K562 (cell line): ENCODE measurements at regions not wholly inside any gene's neighbourhood (a gene's known extent, or its start where the extent isn't known, plus 50 kb on each side); places are given as distances from the start of the nearest gene placed in this dataset.

Experiments used
- CAMTA2 ChIP-seq: fragments of 250-450 bp; sonication (Bioruptor Pico); conservative IDR thresholded peaks from 2 replicates; pipeline ENCODE4 v1.5.1; 2022
- CBX1 ChIP-seq: sonication (generic); IDR thresholded peaks from 2 replicates; pipeline ENCODE4 v1.6.1; 2016; ENCODE audit warnings: antibody characterized with exemption, low read depth, mild to moderate bottlenecking
- GTF2F1 ChIP-seq: IDR thresholded peaks from 2 replicates; pipeline ENCODE4 v1.6.1; 2011; ENCODE audit warnings: low read depth, low read length, improper control_type of control experiment
- MAZ ChIP-seq, 2 experiments: fragments of 450-650 bp in 1 of 2; sonication (generic) in 1 of 2; formaldehyde crosslinking; IDR thresholded peaks in 1 of 2; conservative IDR thresholded peaks in 1 of 2; 2 replicates each; pipeline versions ENCODE4 v1.4.0 to v1.5.0; 2020; ENCODE audit warnings: mild to moderate bottlenecking in 1 of 2, missing genetic modification reagents in 1 of 2
- NCOA6 ChIP-seq: fragments of 450-650 bp; IDR thresholded peaks from 2 replicates; pipeline ENCODE4 v1.6.1; 2017; ENCODE audit warnings: mild to moderate bottlenecking
- POU5F1 ChIP-seq: fragments of 150-350 bp; IDR thresholded peaks from 2 replicates; pipeline ENCODE4 v1.6.1; 2014; ENCODE audit warnings: borderline replicate concordance, low read length, low read depth, mild to moderate bottlenecking; ENCODE audit not compliant: partially characterized antibody
- RBM25 ChIP-seq: fragments of 200-400 bp; formaldehyde crosslinking; IDR thresholded peaks from 2 replicates; pipeline ENCODE4 v1.6.1; 2018; ENCODE audit warnings: low read length, low read depth, moderate library complexity; ENCODE audit not compliant: severe bottlenecking
- SOX6 ChIP-seq: fragments of 450-650 bp; IDR thresholded peaks from 2 replicates; pipeline ENCODE4 v1.6.1; 2014; ENCODE audit warnings: mild to moderate bottlenecking
- TEAD2 ChIP-seq: fragments of 450-650 bp; IDR thresholded peaks from 2 replicates; pipeline ENCODE4 v1.6.1; 2016; ENCODE audit warnings: missing genetic modification characterization, control low read depth, missing compliant biosample characterization
- TF ChIP-seq, protein P1 (sequence below): fragments of 450-650 bp; IDR thresholded peaks from 2 replicates; pipeline ENCODE4 v1.7.1; 2018; ENCODE audit warnings: mild to moderate bottlenecking, low read depth; ENCODE audit not compliant: partially characterized antibody
- TF ChIP-seq, protein P2 (sequence below): sonication (generic); formaldehyde crosslinking; IDR thresholded peaks from 2 replicates; pipeline ENCODE4 v1.8.1; 2022; ENCODE audit warnings: missing genetic modification reagents

DNA sequence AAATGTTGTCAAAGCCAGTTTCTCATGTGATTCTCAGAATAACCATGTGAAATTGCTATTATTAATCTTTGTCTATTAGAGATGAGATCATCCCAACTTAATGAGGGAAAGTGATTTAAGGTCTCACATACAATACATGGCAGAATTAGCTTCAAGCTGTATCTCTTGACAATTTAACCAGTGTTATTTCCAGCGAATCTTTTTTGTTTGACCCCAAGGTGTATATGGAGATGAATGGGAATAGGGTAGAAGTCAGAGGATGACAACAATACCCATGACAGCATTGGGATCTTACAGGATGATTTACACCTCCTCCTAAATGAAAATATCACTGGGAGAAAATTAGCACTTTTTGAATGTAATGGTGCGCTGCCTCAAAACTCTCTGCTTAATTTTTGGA lies 290.8 kb upstream of the LUZP2 start (continued):
- TF ChIP-seq GTF2F1, result no peak
- TF ChIP-seq RBM25, result no peak
- TF ChIP-seq CAMTA2 (CRISPR knock-in tag), result no peak
- no peak for TF ChIP-seq MAZ (CRISPR knock-in tag; conservative IDR thresholded peaks at IDR 0.05 in 1 of 2, IDR thresholded peaks at IDR 0.05 in 1 of 2)
- TF ChIP-seq, protein P1, sequence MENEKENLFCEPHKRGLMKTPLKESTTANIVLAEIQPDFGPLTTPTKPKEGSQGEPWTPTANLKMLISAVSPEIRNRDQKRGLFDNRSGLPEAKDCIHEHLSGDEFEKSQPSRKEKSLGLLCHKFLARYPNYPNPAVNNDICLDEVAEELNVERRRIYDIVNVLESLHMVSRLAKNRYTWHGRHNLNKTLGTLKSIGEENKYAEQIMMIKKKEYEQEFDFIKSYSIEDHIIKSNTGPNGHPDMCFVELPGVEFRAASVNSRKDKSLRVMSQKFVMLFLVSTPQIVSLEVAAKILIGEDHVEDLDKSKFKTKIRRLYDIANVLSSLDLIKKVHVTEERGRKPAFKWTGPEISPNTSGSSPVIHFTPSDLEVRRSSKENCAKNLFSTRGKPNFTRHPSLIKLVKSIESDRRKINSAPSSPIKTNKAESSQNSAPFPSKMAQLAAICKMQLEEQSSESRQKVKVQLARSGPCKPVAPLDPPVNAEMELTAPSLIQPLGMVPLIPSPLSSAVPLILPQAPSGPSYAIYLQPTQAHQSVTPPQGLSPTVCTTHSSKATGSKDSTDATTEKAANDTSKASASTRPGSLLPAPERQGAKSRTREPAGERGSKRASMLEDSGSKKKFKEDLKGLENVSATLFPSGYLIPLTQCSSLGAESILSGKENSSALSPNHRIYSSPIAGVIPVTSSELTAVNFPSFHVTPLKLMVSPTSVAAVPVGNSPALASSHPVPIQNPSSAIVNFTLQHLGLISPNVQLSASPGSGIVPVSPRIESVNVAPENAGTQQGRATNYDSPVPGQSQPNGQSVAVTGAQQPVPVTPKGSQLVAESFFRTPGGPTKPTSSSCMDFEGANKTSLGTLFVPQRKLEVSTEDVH, result no peak
- no peak for TF ChIP-seq TEAD2 (tag)
- TF ChIP-seq, protein P2, sequence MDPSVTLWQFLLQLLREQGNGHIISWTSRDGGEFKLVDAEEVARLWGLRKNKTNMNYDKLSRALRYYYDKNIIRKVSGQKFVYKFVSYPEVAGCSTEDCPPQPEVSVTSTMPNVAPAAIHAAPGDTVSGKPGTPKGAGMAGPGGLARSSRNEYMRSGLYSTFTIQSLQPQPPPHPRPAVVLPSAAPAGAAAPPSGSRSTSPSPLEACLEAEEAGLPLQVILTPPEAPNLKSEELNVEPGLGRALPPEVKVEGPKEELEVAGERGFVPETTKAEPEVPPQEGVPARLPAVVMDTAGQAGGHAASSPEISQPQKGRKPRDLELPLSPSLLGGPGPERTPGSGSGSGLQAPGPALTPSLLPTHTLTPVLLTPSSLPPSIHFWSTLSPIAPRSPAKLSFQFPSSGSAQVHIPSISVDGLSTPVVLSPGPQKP (CRISPR knock-in tag), result no peak
- TF ChIP-seq NCOA6, result no peak
- no peak for TF ChIP-seq SOX6
- no peak for TF ChIP-seq CBX1
- TF ChIP-seq POU5F1, result no peak
